ENCODE measurements at regions not wholly inside any gene's neighbourhood (a gene's known extent, or its start where the extent isn't known, plus 50 kb on each side); places are given as distances from the start of the nearest gene placed in this dataset.

GRCh38 chr19:30708416-30709178 is 336.4 kb downstream of the ZNF536 start:
- DNase-seq (ENCODE audit: low read depth in 2 of 2): no peak

GRCh38 chr19:30704771-30705330 is 332.7 kb downstream of the ZNF536 start:
- DNase-seq (ENCODE audit: low read depth in 2 of 2): no peak

GRCh38 chr19:30703645-30704044 is 331.5 kb downstream of the ZNF536 start:
- no peak for DNase-seq (ENCODE audit: low read depth in 2 of 2)

GRCh38 chr19:30701178-30701577 is 329.0 kb downstream of the ZNF536 start:
- DNase-seq (ENCODE audit: low read depth in 2 of 2): no peak

GRCh38 chr19:30699871-30700280 is 327.7 kb downstream of the ZNF536 start:
- no peak for DNase-seq (ENCODE audit: low read depth in 2 of 2)

- no peak for DNase-seq (ENCODE audit: low read depth in 2 of 2)
Observed at GRCh38 chr19:30696514-30696913, 324.3 kb downstream of the ZNF536 start.

- DNase-seq (ENCODE audit: low read depth in 2 of 2): no peak
Observed at GRCh38 chr19:30695171-30695875, 323.1 kb downstream of the ZNF536 start.

- DNase-seq (ENCODE audit: low read depth in 2 of 2): no peak
Observed at GRCh38 chr19:30694156-30694755, 322.1 kb downstream of the ZNF536 start.

GRCh38 chr19:30692879-30693503 is 320.8 kb downstream of the ZNF536 start:
- DNase-seq (ENCODE audit: low read depth in 2 of 2): no peak

- no peak for DNase-seq (ENCODE audit: low read depth in 2 of 2)
Observed at GRCh38 chr19:30692181-30692811, 320.1 kb downstream of the ZNF536 start.

- no peak for DNase-seq (ENCODE audit: low read depth in 2 of 2)
Observed at GRCh38 chr19:30691819-30692166, 319.6 kb downstream of the ZNF536 start.

GRCh38 chr19:30690935-30691818 is 319.0 kb downstream of the ZNF536 start:
- no peak for DNase-seq (ENCODE audit: low read depth in 2 of 2)

- no peak for DNase-seq (ENCODE audit: low read depth in 2 of 2)
Observed at GRCh38 chr19:30690525-30690924, 318.3 kb downstream of the ZNF536 start.

- DNase-seq (ENCODE audit: low read depth in 2 of 2): no peak
Observed at GRCh38 chr19:30689474-30689873, 317.3 kb downstream of the ZNF536 start.

GRCh38 chr19:30688696-30689095 is 316.5 kb downstream of the ZNF536 start:
- no peak for DNase-seq (ENCODE audit: low read depth in 2 of 2)

GRCh38 chr19:30686826-30687566 is 314.8 kb downstream of the ZNF536 start:
- no peak for DNase-seq (ENCODE audit: low read depth in 2 of 2)

- DNase-seq (ENCODE audit: low read depth in 2 of 2): no peak
Observed at GRCh38 chr19:30686176-30686820, 314.1 kb downstream of the ZNF536 start.

- DNase-seq (ENCODE audit: low read depth in 2 of 2): no peak
Observed at GRCh38 chr19:30685426-30686000, 313.3 kb downstream of the ZNF536 start.

GRCh38 chr19:30684613-30685012 is 312.4 kb downstream of the ZNF536 start:
- DNase-seq (ENCODE audit: low read depth in 2 of 2): no peak

Data from activated CD8-positive, alpha-beta memory T cell treated with anti-CD3 and anti-CD28 coated beads for 4 hours (primary cell).